ENCODE measurements at regions not wholly inside any gene's neighbourhood (a gene's known extent, or its start where the extent isn't known, plus 50 kb on each side); places are given as distances from the start of the nearest gene placed in this dataset.

DNA sequence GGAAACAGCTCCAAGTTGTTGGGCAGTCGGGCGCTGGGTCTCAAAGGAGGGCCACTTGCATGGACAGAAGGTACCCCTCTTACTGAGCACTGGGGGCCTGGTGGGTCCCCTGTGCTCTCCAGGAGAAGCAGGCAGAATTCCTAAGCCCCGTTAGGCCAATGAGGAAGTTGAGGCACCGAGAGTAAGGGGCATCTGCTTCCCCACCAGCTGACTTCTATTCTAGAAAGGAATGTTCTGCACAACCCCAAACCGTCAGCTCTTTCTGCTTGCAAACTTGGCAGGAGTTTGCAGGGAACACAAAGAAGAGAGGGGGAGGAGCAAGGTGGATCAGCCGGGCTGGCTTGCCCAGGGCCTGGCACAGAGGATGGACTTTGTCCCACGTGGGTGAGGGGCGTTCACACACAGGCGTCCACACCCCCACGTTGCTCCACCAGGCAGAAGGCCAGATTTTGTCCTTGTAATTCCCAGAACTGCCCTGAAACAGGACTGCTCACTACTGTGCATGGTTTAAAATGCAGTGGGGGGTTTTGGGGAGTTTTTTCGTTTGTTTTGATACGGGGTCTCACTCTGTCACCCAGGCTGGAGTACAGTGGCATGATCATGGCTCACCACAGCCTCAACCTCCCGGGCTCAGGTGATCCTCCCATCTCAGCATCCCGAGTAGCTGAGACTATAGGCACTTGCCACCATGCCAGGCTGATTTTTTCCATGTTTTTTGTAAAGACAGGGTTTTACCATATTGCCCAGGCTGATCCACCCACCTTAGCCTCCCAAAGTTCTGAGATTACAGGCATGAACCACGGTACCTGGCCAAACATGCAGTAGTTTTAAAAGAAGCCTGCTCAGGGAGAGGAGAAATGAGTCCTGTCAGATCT is 93.3 kb downstream of the SNX5 start (continued):
- TF ChIP-seq, protein P1, sequence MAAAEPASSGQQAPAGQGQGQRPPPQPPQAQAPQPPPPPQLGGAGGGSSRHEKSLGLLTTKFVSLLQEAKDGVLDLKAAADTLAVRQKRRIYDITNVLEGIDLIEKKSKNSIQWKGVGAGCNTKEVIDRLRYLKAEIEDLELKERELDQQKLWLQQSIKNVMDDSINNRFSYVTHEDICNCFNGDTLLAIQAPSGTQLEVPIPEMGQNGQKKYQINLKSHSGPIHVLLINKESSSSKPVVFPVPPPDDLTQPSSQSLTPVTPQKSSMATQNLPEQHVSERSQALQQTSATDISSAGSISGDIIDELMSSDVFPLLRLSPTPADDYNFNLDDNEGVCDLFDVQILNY (CRISPR knock-in tag; conservative IDR thresholded peaks at IDR 0.05) = no peak
- TF ChIP-seq SRSF1 (optimal IDR thresholded peaks at IDR 0.05; ENCODE audit: low read depth, low read length) (peak; percentile 19), GZF1 (CRISPR knock-in tag; IDR thresholded peaks at IDR 0.05) (no peak), ZNF562 (CRISPR knock-in tag; IDR thresholded peaks at IDR 0.05; ENCODE audit: borderline replicate concordance) (no peak), PAWR (CRISPR knock-in tag; IDR thresholded peaks at IDR 0.05; ENCODE audit: borderline replicate concordance) (no peak), ATAD3A (CRISPR knock-in tag; IDR thresholded peaks at IDR 0.05) (no peak), KLF9 (CRISPR knock-in tag; IDR thresholded peaks at IDR 0.05; ENCODE audit: low read depth) (peak; percentile 78; the same call in 1 of the 2 replicates), RELA (CRISPR knock-in tag; IDR thresholded peaks at IDR 0.05) (no peak), TARDBP (CRISPR knock-in tag; IDR thresholded peaks at IDR 0.05) (no peak; the same call in 1 of the 2 replicates), NCOA1 (CRISPR knock-in tag; IDR thresholded peaks at IDR 0.05) (0 out of 2 replicates have a peak, but pooled peaks have one; percentile 70), MLLT10 (CRISPR knock-in tag; IDR thresholded peaks at IDR 0.05) (no peak), CEBPG (CRISPR knock-in tag; IDR thresholded peaks at IDR 0.05) (peak; percentile 81), ZSCAN30 (CRISPR knock-in tag; IDR thresholded peaks at IDR 0.05) (peak; percentile 44; the same call in 1 of the 2 replicates), NR2F2 (IDR thresholded peaks at IDR 0.05; ENCODE audit: borderline replicate concordance, low read depth) (no peak), MAFF (IDR thresholded peaks at IDR 0.05; ENCODE audit: low read depth, low read length) (no peak), ARNT (IDR thresholded peaks at IDR 0.05) (no peak), SALL2 (CRISPR knock-in tag; IDR thresholded peaks at IDR 0.05) (peak; percentile 83), NR3C1 (CRISPR knock-in tag; IDR thresholded peaks at IDR 0.05) (no peak), HDAC1 (CRISPR knock-in tag; IDR thresholded peaks at IDR 0.05) (peak; percentile 87), SYNCRIP (IDR thresholded peaks at IDR 0.05; ENCODE audit: insufficient read depth, low read depth, low read length) (no peak), MTF2 (CRISPR knock-in tag; IDR thresholded peaks at IDR 0.05; ENCODE audit: borderline replicate concordance) (no peak), ZNF260 (CRISPR knock-in tag; IDR thresholded peaks at IDR 0.05; ENCODE audit: borderline replicate concordance, low read depth) (no peak), ZNF451 (CRISPR knock-in tag; IDR thresholded peaks at IDR 0.05) (peak; percentile 89), ZNF557 (CRISPR knock-in tag; IDR thresholded peaks at IDR 0.05) (peak; percentile 91; the same call in 1 of the 2 replicates)
- TF ChIP-seq, protein P2, sequence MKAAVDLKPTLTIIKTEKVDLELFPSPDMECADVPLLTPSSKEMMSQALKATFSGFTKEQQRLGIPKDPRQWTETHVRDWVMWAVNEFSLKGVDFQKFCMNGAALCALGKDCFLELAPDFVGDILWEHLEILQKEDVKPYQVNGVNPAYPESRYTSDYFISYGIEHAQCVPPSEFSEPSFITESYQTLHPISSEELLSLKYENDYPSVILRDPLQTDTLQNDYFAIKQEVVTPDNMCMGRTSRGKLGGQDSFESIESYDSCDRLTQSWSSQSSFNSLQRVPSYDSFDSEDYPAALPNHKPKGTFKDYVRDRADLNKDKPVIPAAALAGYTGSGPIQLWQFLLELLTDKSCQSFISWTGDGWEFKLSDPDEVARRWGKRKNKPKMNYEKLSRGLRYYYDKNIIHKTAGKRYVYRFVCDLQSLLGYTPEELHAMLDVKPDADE (CRISPR knock-in tag; IDR thresholded peaks at IDR 0.05) = no peak
- TF ChIP-seq, protein P3, sequence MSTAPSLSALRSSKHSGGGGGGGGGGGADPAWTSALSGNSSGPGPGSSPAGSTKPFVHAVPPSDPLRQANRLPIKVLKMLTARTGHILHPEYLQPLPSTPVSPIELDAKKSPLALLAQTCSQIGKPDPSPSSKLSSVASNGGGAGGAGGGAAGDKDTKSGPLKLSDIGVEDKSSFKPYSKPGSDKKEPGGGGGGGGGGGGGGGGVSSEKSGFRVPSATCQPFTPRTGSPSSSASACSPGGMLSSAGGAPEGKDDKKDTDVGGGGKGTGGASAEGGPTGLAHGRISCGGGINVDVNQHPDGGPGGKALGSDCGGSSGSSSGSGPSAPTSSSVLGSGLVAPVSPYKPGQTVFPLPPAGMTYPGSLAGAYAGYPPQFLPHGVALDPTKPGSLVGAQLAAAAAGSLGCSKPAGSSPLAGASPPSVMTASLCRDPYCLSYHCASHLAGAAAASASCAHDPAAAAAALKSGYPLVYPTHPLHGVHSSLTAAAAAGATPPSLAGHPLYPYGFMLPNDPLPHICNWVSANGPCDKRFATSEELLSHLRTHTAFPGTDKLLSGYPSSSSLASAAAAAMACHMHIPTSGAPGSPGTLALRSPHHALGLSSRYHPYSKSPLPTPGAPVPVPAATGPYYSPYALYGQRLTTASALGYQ (CRISPR knock-in tag; IDR thresholded peaks at IDR 0.05) = peak; percentile 78
- TF ChIP-seq, protein P4, sequence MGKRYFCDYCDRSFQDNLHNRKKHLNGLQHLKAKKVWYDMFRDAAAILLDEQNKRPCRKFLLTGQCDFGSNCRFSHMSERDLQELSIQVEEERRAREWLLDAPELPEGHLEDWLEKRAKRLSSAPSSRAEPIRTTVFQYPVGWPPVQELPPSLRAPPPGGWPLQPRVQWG (CRISPR knock-in tag; IDR thresholded peaks at IDR 0.05; ENCODE audit: borderline replicate concordance, low read depth) = no peak

All from HepG2 (cell line).